Neural cell (in vitro differentiated cells): ENCODE measurements at regions not wholly inside any gene's neighbourhood (a gene's known extent, or its start where the extent isn't known, plus 50 kb on each side); places are given as distances from the start of the nearest gene placed in this dataset.

Source experiments
- TF ChIP-seq, protein P1 (sequence below): fragments of 450-650 bp; IDR thresholded peaks from 2 replicates; pipeline ENCODE4 v1.5.1; 2014; ENCODE audit warnings: antibody characterized with exemption, mild to moderate bottlenecking, moderate library complexity; ENCODE audit not compliant: poor library complexity, severe bottlenecking
- TF ChIP-seq, protein P2 (sequence below): IDR thresholded peaks from 2 replicates; pipeline ENCODE4 v1.6.1; 2012; ENCODE audit warnings: borderline replicate concordance

DNA sequence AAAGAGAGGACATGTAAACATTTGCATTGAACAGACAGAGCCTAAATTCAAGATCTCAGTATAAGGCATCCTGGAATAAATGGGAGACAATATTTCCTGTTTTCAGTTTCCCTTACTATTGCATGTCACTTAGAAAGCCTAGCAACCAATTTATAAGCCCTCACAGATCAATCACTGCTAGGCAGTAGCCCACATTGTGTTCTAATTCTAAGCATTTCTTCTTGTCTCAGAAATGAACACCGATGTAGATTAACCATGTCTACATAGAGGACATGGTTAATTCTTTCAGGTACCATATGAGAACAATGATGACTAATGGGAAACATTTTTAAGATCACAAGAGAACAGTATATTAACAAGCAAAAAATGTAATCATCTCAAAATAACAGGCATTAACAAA lies 79.6 kb upstream of the HMHB1 start:
- TF ChIP-seq, protein P1, sequence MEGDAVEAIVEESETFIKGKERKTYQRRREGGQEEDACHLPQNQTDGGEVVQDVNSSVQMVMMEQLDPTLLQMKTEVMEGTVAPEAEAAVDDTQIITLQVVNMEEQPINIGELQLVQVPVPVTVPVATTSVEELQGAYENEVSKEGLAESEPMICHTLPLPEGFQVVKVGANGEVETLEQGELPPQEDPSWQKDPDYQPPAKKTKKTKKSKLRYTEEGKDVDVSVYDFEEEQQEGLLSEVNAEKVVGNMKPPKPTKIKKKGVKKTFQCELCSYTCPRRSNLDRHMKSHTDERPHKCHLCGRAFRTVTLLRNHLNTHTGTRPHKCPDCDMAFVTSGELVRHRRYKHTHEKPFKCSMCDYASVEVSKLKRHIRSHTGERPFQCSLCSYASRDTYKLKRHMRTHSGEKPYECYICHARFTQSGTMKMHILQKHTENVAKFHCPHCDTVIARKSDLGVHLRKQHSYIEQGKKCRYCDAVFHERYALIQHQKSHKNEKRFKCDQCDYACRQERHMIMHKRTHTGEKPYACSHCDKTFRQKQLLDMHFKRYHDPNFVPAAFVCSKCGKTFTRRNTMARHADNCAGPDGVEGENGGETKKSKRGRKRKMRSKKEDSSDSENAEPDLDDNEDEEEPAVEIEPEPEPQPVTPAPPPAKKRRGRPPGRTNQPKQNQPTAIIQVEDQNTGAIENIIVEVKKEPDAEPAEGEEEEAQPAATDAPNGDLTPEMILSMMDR = no peak
- TF ChIP-seq, protein P2, sequence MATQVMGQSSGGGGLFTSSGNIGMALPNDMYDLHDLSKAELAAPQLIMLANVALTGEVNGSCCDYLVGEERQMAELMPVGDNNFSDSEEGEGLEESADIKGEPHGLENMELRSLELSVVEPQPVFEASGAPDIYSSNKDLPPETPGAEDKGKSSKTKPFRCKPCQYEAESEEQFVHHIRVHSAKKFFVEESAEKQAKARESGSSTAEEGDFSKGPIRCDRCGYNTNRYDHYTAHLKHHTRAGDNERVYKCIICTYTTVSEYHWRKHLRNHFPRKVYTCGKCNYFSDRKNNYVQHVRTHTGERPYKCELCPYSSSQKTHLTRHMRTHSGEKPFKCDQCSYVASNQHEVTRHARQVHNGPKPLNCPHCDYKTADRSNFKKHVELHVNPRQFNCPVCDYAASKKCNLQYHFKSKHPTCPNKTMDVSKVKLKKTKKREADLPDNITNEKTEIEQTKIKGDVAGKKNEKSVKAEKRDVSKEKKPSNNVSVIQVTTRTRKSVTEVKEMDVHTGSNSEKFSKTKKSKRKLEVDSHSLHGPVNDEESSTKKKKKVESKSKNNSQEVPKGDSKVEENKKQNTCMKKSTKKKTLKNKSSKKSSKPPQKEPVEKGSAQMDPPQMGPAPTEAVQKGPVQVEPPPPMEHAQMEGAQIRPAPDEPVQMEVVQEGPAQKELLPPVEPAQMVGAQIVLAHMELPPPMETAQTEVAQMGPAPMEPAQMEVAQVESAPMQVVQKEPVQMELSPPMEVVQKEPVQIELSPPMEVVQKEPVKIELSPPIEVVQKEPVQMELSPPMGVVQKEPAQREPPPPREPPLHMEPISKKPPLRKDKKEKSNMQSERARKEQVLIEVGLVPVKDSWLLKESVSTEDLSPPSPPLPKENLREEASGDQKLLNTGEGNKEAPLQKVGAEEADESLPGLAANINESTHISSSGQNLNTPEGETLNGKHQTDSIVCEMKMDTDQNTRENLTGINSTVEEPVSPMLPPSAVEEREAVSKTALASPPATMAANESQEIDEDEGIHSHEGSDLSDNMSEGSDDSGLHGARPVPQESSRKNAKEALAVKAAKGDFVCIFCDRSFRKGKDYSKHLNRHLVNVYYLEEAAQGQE = no peak
